ENCODE measurements at regions not wholly inside any gene's neighbourhood (a gene's known extent, or its start where the extent isn't known, plus 50 kb on each side); places are given as distances from the start of the nearest gene placed in this dataset.

DNA sequence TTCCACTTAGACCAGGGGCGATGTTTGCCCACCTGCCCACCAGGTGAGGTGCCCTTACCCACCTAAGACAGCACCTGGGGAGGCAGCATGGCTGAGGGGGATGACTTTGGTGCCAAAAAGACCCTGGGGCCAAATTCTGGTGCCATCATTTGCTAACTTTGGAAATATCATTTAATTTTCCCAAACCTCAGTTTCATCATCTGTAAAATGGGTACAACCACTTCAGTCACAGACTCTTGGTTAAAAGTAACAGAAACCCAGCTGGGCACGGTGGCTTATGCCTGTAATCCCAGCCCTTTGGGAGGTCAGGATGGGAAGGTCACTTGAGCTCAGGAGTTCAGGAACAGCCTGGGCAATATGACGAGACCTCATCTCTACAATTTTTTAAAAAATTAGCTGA lies 177.8 kb downstream of the USP12 start (continued):
- TF ChIP-seq, protein P1, sequence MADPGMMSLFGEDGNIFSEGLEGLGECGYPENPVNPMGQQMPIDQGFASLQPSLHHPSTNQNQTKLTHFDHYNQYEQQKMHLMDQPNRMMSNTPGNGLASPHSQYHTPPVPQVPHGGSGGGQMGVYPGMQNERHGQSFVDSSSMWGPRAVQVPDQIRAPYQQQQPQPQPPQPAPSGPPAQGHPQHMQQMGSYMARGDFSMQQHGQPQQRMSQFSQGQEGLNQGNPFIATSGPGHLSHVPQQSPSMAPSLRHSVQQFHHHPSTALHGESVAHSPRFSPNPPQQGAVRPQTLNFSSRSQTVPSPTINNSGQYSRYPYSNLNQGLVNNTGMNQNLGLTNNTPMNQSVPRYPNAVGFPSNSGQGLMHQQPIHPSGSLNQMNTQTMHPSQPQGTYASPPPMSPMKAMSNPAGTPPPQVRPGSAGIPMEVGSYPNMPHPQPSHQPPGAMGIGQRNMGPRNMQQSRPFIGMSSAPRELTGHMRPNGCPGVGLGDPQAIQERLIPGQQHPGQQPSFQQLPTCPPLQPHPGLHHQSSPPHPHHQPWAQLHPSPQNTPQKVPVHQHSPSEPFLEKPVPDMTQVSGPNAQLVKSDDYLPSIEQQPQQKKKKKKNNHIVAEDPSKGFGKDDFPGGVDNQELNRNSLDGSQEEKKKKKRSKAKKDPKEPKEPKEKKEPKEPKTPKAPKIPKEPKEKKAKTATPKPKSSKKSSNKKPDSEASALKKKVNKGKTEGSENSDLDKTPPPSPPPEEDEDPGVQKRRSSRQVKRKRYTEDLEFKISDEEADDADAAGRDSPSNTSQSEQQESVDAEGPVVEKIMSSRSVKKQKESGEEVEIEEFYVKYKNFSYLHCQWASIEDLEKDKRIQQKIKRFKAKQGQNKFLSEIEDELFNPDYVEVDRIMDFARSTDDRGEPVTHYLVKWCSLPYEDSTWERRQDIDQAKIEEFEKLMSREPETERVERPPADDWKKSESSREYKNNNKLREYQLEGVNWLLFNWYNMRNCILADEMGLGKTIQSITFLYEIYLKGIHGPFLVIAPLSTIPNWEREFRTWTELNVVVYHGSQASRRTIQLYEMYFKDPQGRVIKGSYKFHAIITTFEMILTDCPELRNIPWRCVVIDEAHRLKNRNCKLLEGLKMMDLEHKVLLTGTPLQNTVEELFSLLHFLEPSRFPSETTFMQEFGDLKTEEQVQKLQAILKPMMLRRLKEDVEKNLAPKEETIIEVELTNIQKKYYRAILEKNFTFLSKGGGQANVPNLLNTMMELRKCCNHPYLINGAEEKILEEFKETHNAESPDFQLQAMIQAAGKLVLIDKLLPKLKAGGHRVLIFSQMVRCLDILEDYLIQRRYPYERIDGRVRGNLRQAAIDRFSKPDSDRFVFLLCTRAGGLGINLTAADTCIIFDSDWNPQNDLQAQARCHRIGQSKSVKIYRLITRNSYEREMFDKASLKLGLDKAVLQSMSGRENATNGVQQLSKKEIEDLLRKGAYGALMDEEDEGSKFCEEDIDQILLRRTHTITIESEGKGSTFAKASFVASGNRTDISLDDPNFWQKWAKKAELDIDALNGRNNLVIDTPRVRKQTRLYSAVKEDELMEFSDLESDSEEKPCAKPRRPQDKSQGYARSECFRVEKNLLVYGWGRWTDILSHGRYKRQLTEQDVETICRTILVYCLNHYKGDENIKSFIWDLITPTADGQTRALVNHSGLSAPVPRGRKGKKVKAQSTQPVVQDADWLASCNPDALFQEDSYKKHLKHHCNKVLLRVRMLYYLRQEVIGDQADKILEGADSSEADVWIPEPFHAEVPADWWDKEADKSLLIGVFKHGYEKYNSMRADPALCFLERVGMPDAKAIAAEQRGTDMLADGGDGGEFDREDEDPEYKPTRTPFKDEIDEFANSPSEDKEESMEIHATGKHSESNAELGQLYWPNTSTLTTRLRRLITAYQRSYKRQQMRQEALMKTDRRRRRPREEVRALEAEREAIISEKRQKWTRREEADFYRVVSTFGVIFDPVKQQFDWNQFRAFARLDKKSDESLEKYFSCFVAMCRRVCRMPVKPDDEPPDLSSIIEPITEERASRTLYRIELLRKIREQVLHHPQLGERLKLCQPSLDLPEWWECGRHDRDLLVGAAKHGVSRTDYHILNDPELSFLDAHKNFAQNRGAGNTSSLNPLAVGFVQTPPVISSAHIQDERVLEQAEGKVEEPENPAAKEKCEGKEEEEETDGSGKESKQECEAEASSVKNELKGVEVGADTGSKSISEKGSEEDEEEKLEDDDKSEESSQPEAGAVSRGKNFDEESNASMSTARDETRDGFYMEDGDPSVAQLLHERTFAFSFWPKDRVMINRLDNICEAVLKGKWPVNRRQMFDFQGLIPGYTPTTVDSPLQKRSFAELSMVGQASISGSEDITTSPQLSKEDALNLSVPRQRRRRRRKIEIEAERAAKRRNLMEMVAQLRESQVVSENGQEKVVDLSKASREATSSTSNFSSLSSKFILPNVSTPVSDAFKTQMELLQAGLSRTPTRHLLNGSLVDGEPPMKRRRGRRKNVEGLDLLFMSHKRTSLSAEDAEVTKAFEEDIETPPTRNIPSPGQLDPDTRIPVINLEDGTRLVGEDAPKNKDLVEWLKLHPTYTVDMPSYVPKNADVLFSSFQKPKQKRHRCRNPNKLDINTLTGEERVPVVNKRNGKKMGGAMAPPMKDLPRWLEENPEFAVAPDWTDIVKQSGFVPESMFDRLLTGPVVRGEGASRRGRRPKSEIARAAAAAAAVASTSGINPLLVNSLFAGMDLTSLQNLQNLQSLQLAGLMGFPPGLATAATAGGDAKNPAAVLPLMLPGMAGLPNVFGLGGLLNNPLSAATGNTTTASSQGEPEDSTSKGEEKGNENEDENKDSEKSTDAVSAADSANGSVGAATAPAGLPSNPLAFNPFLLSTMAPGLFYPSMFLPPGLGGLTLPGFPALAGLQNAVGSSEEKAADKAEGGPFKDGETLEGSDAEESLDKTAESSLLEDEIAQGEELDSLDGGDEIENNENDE (IDR thresholded peaks at IDR 0.05; ENCODE audit: insufficient replicate concordance, low read length), result no peak
- TF ChIP-seq NRF1 (IDR thresholded peaks at IDR 0.05; ENCODE audit: low read depth, low read length), result no peak
- TF ChIP-seq POU5F1 (IDR thresholded peaks at IDR 0.05; ENCODE audit: low read depth, low read length), result no peak
- no peak for TF ChIP-seq GABPA (IDR thresholded peaks at IDR 0.05; ENCODE audit: borderline replicate concordance, insufficient read depth, low read length)

Data from H1 (cell line).